Mesodermal cell (in vitro differentiated cells): ENCODE measurements at regions not wholly inside any gene's neighbourhood (a gene's known extent, or its start where the extent isn't known, plus 50 kb on each side); places are given as distances from the start of the nearest gene placed in this dataset.

Source experiments
- H3K27ac ChIP-seq: 2 replicates; pipeline ENCODE4 v1.7.0; 2013; ENCODE audit warnings: mild to moderate bottlenecking, low read depth, low read length, moderate library complexity; ENCODE audit not compliant: severe bottlenecking
- H3K36me3 ChIP-seq: 2 replicates; pipeline ENCODE4 v1.7.1; 2013; ENCODE audit warnings: mild to moderate bottlenecking, low read length, moderate library complexity; ENCODE audit not compliant: control insufficient read depth, insufficient read depth
- H3K4me1 ChIP-seq: one replicate; pipeline ENCODE4 v1.7.1; 2013; ENCODE audit warnings: mild to moderate bottlenecking, low read length; ENCODE audit not compliant: insufficient read depth, control insufficient read depth, poor library complexity, severe bottlenecking
- H3K4me3 ChIP-seq: 2 replicates; pipeline ENCODE4 v1.7.0; 2013; ENCODE audit warnings: low read length, control low read depth, mild to moderate bottlenecking; ENCODE audit not compliant: insufficient read depth, poor library complexity, severe bottlenecking; ENCODE audit errors: extremely low read depth
- H3K9me3 ChIP-seq: 2 replicates; pipeline ENCODE4 v1.7.1; 2013; ENCODE audit warnings: mild to moderate bottlenecking, low read length, moderate library complexity; ENCODE audit not compliant: control insufficient read depth
- WGBS, 2 experiments: methylation state at CpG; one replicate each; pipeline ENCODE4 v1.1.5; 2013; ENCODE audit warnings: missing lambda C conversion rate in 2 of 2; ENCODE audit not compliant: insufficient coverage in 2 of 2; 5-methylcytosine and 5-hydroxymethylcytosine counted together

DNA sequence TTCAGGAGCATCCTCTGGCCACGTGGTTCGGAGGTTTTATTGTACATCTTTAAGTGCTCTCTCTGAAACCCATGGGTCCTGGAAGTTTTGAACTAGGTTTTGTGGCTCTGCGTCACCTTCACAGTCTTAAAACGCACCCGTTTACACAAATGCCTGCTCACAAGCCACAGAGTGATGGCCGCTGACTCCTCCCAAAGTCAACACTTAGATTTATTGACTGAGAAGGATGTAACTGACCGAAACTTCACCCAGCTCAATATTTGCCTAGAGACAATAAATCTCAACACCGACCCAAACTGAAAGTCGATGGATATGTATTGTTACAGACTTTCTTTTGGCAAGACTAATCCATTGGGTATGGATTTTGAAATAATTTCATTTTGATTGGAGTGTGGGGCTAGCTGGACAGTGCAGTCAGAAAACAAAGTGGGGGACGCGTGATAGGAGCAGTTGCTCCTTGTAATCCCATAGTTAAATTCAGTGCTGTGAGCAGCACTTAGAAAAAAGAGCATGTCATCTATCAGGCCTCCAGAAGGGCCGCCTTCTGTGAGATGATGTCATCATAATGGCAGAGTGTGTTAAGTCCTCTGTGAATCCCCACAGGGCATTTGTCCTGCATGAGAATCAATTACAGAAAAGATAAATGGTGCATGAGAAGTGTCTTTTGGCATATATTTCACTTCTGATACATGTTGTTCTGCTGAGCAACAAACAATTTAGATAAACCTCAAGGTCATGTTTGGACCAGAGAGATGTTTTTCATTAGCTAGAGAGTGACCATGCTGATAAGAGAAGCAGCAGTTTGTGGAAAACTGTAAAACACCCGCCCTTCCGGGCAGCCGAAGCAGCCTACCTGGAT is 183.7 kb downstream of the INO80D start:
- 93 to 95% methylated on average over 12 of the region's 15 CpGs for WGBS, 2 experiments

DNA sequence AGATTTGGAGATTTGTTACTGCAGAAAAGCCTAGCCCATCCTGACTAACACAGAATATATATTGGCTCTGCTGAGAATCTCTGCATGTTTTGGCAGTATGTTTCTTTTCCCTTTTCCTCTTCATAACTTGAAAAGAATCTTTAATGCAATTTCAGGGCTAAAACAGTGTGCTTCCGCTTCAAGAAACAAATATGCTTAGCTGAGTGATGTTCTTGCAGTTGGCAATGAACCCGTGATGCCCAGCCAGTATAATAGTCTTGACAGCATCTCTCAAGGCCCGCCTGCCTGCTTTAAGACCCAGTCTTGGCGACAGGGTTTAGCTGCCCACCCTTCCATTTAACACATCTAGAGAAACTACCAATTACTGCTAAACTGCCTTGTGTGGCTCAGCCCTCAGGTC is 184.5 kb downstream of the INO80D start:
- 92 to 98% methylated on average over 4 of the region's 4 CpGs for WGBS, 2 experiments
- Histone ChIP-seq H3K27ac (no peak overlapping the region), H3K4me3 (no peak overlapping the region), H3K4me1 (no peaks in the 10 kb centered on the region), H3K36me3 (no peaks in the 10 kb centered on the region), H3K9me3 (peaks cover 8% of the 10 kb centered on the region)

More for the DNA sequence above, 183.7 kb downstream of the INO80D start:
- Histone ChIP-seq H3K9me3 (peaks cover 8% of the 10 kb centered on the region), H3K4me1 (no peaks in the 10 kb centered on the region), H3K36me3 (no peaks in the 10 kb centered on the region), H3K4me3 (no peak overlapping the region), H3K27ac (no peak overlapping the region)

- WGBS, 2 experiments, result no CpG with 5 or more reads among the region's 1 CpG
- Histone ChIP-seq H3K9me3 (peaks cover 8% of the 10 kb centered on the region), H3K27ac (no peak overlapping the region), H3K4me1 (no peaks in the 10 kb centered on the region), H3K36me3 (no peaks in the 10 kb centered on the region), H3K4me3 (no peak overlapping the region)
These were observed 187.2 kb downstream of the INO80D start for GRCh38 chr2:205898744-205899143.

- Histone ChIP-seq H3K36me3 (no peaks in the 10 kb centered on the region), H3K4me3 (no peak overlapping the region), H3K4me1 (no peaks in the 10 kb centered on the region), H3K9me3 (peaks cover 8% of the 10 kb centered on the region), H3K27ac (no peak overlapping the region)
- 69 to 72% methylated on average over 7 of the region's 9 CpGs for WGBS, 2 experiments
These were observed 189.9 kb downstream of the INO80D start for GRCh38 chr2:205895981-205896655.

- no peaks in the 10 kb centered on the region for H3K9me3 ChIP-seq
- 84 to 93% methylated on average over 12 to 15 of the region's 17 CpGs for WGBS, 2 experiments
- no peaks in the 10 kb centered on the region for H3K36me3 ChIP-seq
- no peak overlapping the region for H3K4me3 ChIP-seq
- no peak overlapping the region for H3K27ac ChIP-seq
- H3K4me1 ChIP-seq, result no peaks in the 10 kb centered on the region
These were observed 193.2 kb downstream of the INO80D start for GRCh38 chr2:205892665-205893259.

GRCh38 chr2:205892251-205892655 is 193.7 kb downstream of the INO80D start:
- H3K36me3 ChIP-seq, result no peaks in the 10 kb centered on the region
- WGBS, 2 experiments, result 81 to 95% methylated on average over 7 to 9 of the region's 10 CpGs
- H3K27ac ChIP-seq, result no peak overlapping the region
- H3K4me3 ChIP-seq, result no peak overlapping the region
- H3K9me3 ChIP-seq, result no peaks in the 10 kb centered on the region
- H3K4me1 ChIP-seq, result no peaks in the 10 kb centered on the region

DNA sequence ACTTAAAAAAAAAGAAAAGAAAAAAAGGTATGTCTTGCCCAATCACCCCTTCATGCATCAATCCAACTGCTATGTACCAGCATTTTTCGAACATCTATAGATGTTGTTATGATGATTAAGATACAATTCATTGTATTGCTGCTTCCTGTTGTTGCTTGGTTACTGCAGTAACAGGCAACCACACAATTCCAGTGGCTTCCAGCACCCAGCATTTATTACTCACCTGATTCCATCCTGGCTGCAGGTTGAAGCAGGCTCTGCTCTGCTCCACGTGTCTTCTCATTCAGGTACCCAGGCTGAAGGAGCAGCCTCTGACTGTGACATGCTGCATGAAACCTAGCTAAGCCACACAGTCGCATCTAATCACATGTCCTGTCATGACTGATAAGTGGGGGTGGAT is 196.9 kb downstream of the INO80D start:
- no peaks in the 10 kb centered on the region for H3K36me3 ChIP-seq
- no peak overlapping the region for H3K4me3 ChIP-seq
- H3K27ac ChIP-seq, result no peak overlapping the region
- WGBS, 2 experiments, result 57 to 88% methylated on average over 1 of the region's 3 CpGs
- H3K9me3 ChIP-seq, result no peaks in the 10 kb centered on the region
- H3K4me1 ChIP-seq, result no peaks in the 10 kb centered on the region

GRCh38 chr2:205887637-205888036 is 198.3 kb downstream of the INO80D start:
- Histone ChIP-seq H3K36me3 (no peaks in the 10 kb centered on the region), H3K4me3 (no peak overlapping the region), H3K9me3 (no peaks in the 10 kb centered on the region), H3K4me1 (no peaks in the 10 kb centered on the region), H3K27ac (no peak overlapping the region)
- WGBS, 2 experiments, result 83 to 93% methylated on average over 1 to 3 of the region's 10 CpGs

DNA sequence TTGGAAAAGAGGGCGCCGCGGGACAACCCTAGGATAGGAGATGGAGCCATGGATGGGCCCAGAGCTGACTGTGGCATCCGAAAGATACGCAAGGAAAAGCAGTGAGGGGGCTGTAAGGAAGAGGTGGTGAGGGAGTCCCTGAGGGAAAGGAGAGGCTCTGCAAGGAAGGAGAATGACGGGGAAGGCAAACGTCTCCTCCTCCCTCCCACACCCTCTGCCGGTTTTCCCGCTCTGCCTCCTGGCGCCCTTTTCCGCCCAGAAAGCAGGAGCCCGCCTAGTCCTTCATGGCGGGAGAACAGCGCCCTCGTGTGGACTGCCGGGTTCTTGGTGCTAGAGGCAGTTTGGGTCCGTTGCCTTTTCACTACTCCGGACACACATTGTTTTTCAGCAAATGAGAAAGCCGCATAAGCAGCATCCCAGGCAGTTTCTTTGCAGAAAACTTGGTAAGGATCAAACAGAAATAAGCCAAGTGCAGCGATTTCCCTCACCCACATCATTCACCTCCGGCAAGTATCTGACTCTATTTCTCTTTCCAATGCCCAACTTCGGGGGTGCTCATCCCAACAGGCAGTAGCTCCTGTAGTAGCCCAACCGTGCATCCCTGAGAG is 200.4 kb downstream of the INO80D start:
- no peak overlapping the region for H3K27ac ChIP-seq
- no peaks in the 10 kb centered on the region for H3K4me1 ChIP-seq
- 45 to 46% methylated on average over 15 to 20 of the region's 23 CpGs for WGBS, 2 experiments
- no peak overlapping the region for H3K4me3 ChIP-seq
- no peaks in the 10 kb centered on the region for H3K36me3 ChIP-seq
- H3K9me3 ChIP-seq, result no peaks in the 10 kb centered on the region

- Histone ChIP-seq H3K9me3 (no peaks in the 10 kb centered on the region), H3K4me1 (no peaks in the 10 kb centered on the region), H3K4me3 (no peak overlapping the region), H3K36me3 (no peaks in the 10 kb centered on the region), H3K27ac (no peak overlapping the region)
- 83 to 86% methylated on average over 4 of the region's 4 CpGs for WGBS, 2 experiments
These were observed 201.7 kb downstream of the NRP2 start for GRCh38 chr2:205883965-205884364.
